ENCODE measurements at regions not wholly inside any gene's neighbourhood (a gene's known extent, or its start where the extent isn't known, plus 50 kb on each side); places are given as distances from the start of the nearest gene placed in this dataset.
A peak's percentile ranks its signal among the peaks of the same experiment; 100 is the strongest.

GRCh38 chr1:71223641-71224340 lies 143.0 kb upstream of the ZRANB2 start:
- no TSS peak for BruUV-seq (replicated peaks)
- intact Hi-C loops (cut with micrococcal nuclease; ENCODE audit: unreplicated experiment), result no loop called here
- H3K9me3 ChIP-seq (ENCODE audit: low read depth, low read length, poor library complexity, severe bottlenecking), result no peaks in the 10 kb centered on the region
- no peak for DNase-seq (ENCODE audit: low spot score)
- H3K4me3 ChIP-seq (ENCODE audit: low read depth, low read length, poor library complexity, severe bottlenecking), result no peak overlapping the region
- ChIA-PET CTCF (no interaction called here), POLR2A (ENCODE audit: low non-redundant PET) (no interaction called here)
- H3K36me3 ChIP-seq (ENCODE audit: insufficient read depth, low read length, poor library complexity, severe bottlenecking), result no peaks in the 10 kb centered on the region
- no peaks in the 10 kb centered on the region for H3K27me3 ChIP-seq (replicated peaks; ENCODE audit: insufficient read depth, low read depth, low read length, poor library complexity)
- no peak overlapping the region for H3K27ac ChIP-seq (ENCODE audit: low read depth, low read length, poor library complexity, severe bottlenecking)
- no peak for TF ChIP-seq EZH2 (IDR thresholded peaks at IDR 0.05; ENCODE audit: borderline replicate concordance, low read depth, low read length, poor library complexity, severe bottlenecking)
- no peak for TF ChIP-seq CTCF (conservative IDR thresholded peaks at IDR 0.05; ENCODE audit: low read depth, low read length)
- H3K4me1 ChIP-seq (ENCODE audit: insufficient read depth, low read length, poor library complexity, severe bottlenecking), result no peaks in the 10 kb centered on the region

DNA sequence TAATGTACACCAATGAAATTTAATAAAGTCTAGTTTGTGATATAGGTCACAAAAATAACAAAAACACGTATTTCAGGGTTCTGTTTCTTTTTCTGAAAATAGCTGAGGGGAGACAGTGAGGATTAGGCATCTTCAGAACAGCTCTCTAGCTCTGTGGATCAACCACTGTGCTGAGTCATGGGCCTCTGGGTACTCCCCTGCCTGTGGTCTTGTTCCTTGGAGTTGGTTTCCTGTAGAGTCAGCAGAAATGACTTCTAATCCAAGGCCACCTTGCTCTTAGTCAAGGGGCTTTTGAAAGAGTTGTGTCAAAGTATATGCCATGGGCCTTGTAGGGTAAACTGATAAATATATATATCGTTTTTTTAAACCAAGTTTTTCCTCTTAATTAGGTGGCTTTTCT lies 141.8 kb upstream of the ZRANB2 start:
- no peaks in the 10 kb centered on the region for H3K36me3 ChIP-seq (ENCODE audit: insufficient read depth, low read length, poor library complexity, severe bottlenecking)
- no peak for TF ChIP-seq CTCF (conservative IDR thresholded peaks at IDR 0.05; ENCODE audit: low read depth, low read length)
- no peak for TF ChIP-seq EZH2 (IDR thresholded peaks at IDR 0.05; ENCODE audit: borderline replicate concordance, low read depth, low read length, poor library complexity, severe bottlenecking)
- H3K4me3 ChIP-seq (ENCODE audit: low read depth, low read length, poor library complexity, severe bottlenecking), result no peak overlapping the region
- ChIA-PET POLR2A (ENCODE audit: low non-redundant PET) (no interaction called here), CTCF (no interaction called here)
- BruUV-seq (replicated peaks), result no TSS peak
- intact Hi-C loops (cut with micrococcal nuclease; ENCODE audit: unreplicated experiment), result no loop called here
- no peak overlapping the region for H3K27ac ChIP-seq (ENCODE audit: low read depth, low read length, poor library complexity, severe bottlenecking)
- H3K27me3 ChIP-seq (replicated peaks; ENCODE audit: insufficient read depth, low read depth, low read length, poor library complexity), result no peaks in the 10 kb centered on the region
- H3K4me1 ChIP-seq (ENCODE audit: insufficient read depth, low read length, poor library complexity, severe bottlenecking), result no peaks in the 10 kb centered on the region
- H3K9me3 ChIP-seq (ENCODE audit: low read depth, low read length, poor library complexity, severe bottlenecking), result no peaks in the 10 kb centered on the region
- DNase-seq (ENCODE audit: low spot score), result peak; percentile 13

- intact Hi-C loops (cut with micrococcal nuclease; ENCODE audit: unreplicated experiment), result no loop called here
- Histone ChIP-seq H3K27me3 (replicated peaks; ENCODE audit: insufficient read depth, low read depth, low read length, poor library complexity) (no peaks in the 10 kb centered on the region), H3K9me3 (ENCODE audit: low read depth, low read length, poor library complexity, severe bottlenecking) (no peaks in the 10 kb centered on the region), H3K36me3 (ENCODE audit: insufficient read depth, low read length, poor library complexity, severe bottlenecking) (no peaks in the 10 kb centered on the region), H3K4me1 (ENCODE audit: insufficient read depth, low read length, poor library complexity, severe bottlenecking) (no peaks in the 10 kb centered on the region), H3K4me3 (ENCODE audit: low read depth, low read length, poor library complexity, severe bottlenecking) (no peak overlapping the region), H3K27ac (ENCODE audit: low read depth, low read length, poor library complexity, severe bottlenecking) (no peak overlapping the region)
- TF ChIP-seq CTCF (conservative IDR thresholded peaks at IDR 0.05; ENCODE audit: low read depth, low read length) (no peak), EZH2 (IDR thresholded peaks at IDR 0.05; ENCODE audit: borderline replicate concordance, low read depth, low read length, poor library complexity, severe bottlenecking) (no peak)
- ChIA-PET CTCF (no interaction called here), POLR2A (ENCODE audit: low non-redundant PET) (no interaction called here)
- DNase-seq (ENCODE audit: low spot score), result no peak
- no TSS peak for BruUV-seq (replicated peaks)
These were observed 129.9 kb upstream of the ZRANB2 start for GRCh38 chr1:71210718-71211117.

Measured in A673 (cell line).